Naive thymus-derived CD4-positive, alpha-beta T cell (primary cell): ENCODE measurements at regions not wholly inside any gene's neighbourhood (a gene's known extent, or its start where the extent isn't known, plus 50 kb on each side); places are given as distances from the start of the nearest gene placed in this dataset.
"Not testable (repeated sequence)": the region's sequence is repeated elsewhere in the genome, so short reads cannot be mapped to it uniquely, and the experiment has no call there.

Experiments used
- ATAC-seq: fragments of 150-1000 bp; cut with Tn5 transposase; 2 replicates; pipeline ENCODE4 v1.10.0; 2021; ENCODE audit warnings: mild to moderate bottlenecking, moderate library complexity
- CTCF ChIA-PET: fragments of 350-600 bp; sonication (Branson Sonifier 250); formaldehyde crosslinking; loops from one replicate; lab custom pipeline; 2021; ENCODE audit warnings: antibody characterized with exemption; lab: Charles Lee
- POLR2A ChIA-PET: fragments of 350-600 bp; sonication (Branson Sonifier 250); formaldehyde crosslinking; loops from one replicate; lab custom pipeline; 2021; ENCODE audit warnings: antibody characterized with exemption, inconsistent platforms; lab: Charles Lee
- DNase-seq, 9 donors: peaks; one replicate each; pipeline versions ENCODE4 v3.0.0 to v3.0.0-alpha.2; 2020 to 2022; ENCODE audit warnings: mixed read lengths in 1 of 9
- H3K27ac ChIP-seq: one replicate; pipeline ENCODE4 v1.7.0; 2013; ENCODE audit warnings: mild to moderate bottlenecking, low read depth, low read length, moderate library complexity
- H3K27me3 ChIP-seq, 2 donors: one replicate each; pipeline ENCODE4 v1.7.0; 2013; ENCODE audit warnings: low read length in 2 of 2, mild to moderate bottlenecking in 2 of 2, moderate library complexity in 2 of 2; ENCODE audit not compliant: control insufficient read depth in 2 of 2, insufficient read depth in 2 of 2
- H3K36me3 ChIP-seq, 3 experiments: 1 replicate in 2 of 3; 2 replicates in 1 of 3; pipeline ENCODE4 v1.7.0; 2013; ENCODE audit warnings: low read length in 3 of 3, mild to moderate bottlenecking in 3 of 3, moderate library complexity in 1 of 3; ENCODE audit not compliant: insufficient read depth in 3 of 3, control insufficient read depth in 2 of 3
- H3K4me1 ChIP-seq, 2 donors: one replicate each; pipeline ENCODE4 v1.7.0; 2013; ENCODE audit warnings: low read length in 2 of 2, mild to moderate bottlenecking in 2 of 2, moderate library complexity in 1 of 2; ENCODE audit not compliant: control insufficient read depth in 2 of 2, insufficient read depth in 2 of 2
- H3K4me3 ChIP-seq: 2 replicates; pipeline ENCODE4 v1.7.0; 2013; ENCODE audit warnings: mild to moderate bottlenecking, low read length
- H3K9me3 ChIP-seq, 3 experiments: 1 replicate in 2 of 3; 2 replicates in 1 of 3; pipeline ENCODE4 v1.7.0; 2013; ENCODE audit warnings: low read length in 3 of 3; ENCODE audit not compliant: control insufficient read depth in 2 of 3
- H3K27ac Mint-ChIP-seq, 9 donors: one replicate each; pipeline ENCODE4 v1.8.0; 2020 to 2022; ENCODE audit warnings: mixed read lengths in 9 of 9, mild to moderate bottlenecking in 8 of 9, moderate library complexity in 5 of 9, inconsistent platforms in 2 of 9
- H3K27me3 Mint-ChIP-seq, 5 donors: one replicate each; pipeline ENCODE4 v1.8.0; 2021 to 2022; ENCODE audit warnings: mixed read lengths in 5 of 5, mild to moderate bottlenecking in 1 of 5
- H3K36me3 Mint-ChIP-seq, 5 donors: one replicate each; pipeline ENCODE4 v1.8.0; 2020 to 2022; ENCODE audit warnings: mixed read lengths in 5 of 5, mild to moderate bottlenecking in 3 of 5, inconsistent platforms in 1 of 5
- H3K4me1 Mint-ChIP-seq, 7 donors: one replicate each; pipeline ENCODE4 v1.8.0; 2020 to 2022; ENCODE audit warnings: mixed read lengths in 7 of 7, mild to moderate bottlenecking in 3 of 7, inconsistent platforms in 1 of 7
- H3K4me3 Mint-ChIP-seq, 10 donors: one replicate each; pipeline ENCODE4 v1.8.0; 2020 to 2022; ENCODE audit warnings: mild to moderate bottlenecking in 10 of 10, mixed read lengths in 10 of 10, moderate library complexity in 6 of 10, inconsistent platforms in 2 of 10
- H3K9me3 Mint-ChIP-seq, 11 donors: one replicate each; pipeline ENCODE4 v1.8.0; 2020 to 2022; ENCODE audit warnings: mixed read lengths in 11 of 11, mild to moderate bottlenecking in 4 of 11, inconsistent platforms in 1 of 11, moderate library complexity in 1 of 11
- intact Hi-C, 2 donors: fragments of 100-400 bp; cut with micrococcal nuclease; formaldehyde crosslinking; loops; one replicate each; pipeline ENCODE4 v1.15.1; 2023

DNA sequence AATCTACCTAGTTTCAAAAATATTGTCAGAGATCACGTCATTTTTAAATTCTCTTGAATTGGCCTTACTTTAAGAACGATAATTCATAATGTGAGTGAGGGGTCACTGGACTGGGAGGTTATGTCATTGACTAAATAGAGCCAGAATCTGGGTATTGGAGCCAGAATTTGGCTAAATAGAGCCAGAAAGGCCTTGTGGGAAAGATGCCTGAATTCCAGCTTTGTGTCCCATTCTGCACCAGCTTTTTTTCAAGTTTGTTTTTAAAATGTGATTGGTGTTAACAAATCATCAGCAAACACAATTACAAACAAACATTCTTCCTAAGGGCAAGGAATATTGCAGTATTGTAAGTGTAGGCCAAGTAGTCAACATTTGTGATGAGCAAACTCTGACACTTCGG lies 233.2 kb upstream of the PRKCQ start:
- CTCF ChIA-PET = no interaction called here
- H3K27me3 ChIP-seq = no peaks in the 10 kb centered on the region
- no peak for DNase-seq

DNA sequence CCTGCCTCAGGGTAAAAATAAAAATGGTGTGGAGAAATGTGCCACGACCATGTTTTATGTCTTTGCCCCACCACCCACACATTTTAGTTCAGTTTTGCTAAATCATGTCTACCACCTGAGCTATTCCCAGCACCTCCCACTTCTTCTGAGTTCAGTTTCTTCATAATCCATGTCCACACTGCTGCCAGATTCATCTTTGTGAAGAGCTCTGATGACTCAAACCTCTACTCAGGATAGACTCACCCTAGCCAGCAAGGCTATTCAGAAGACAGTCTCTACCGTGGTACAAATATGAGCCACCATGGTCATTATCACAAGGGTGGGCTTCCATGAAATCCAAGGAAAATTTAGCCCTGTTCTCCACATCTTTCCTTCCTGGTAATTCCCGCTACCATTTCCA lies 231.1 kb upstream of the PRKCQ start:
- peaks cover 0 to 5% (median 0%) of the 10 kb centered on the region in 5 donors for H3K36me3 Mint-ChIP-seq
- H3K4me1 ChIP-seq = no peaks in the 10 kb centered on the region
- H3K27ac ChIP-seq = no peak overlapping the region
- CTCF ChIA-PET = no interaction called here
- intact Hi-C loops = no loop called here
- no peak overlapping the region for H3K4me3 Mint-ChIP-seq
- H3K9me3 Mint-ChIP-seq = peaks cover 0 to 13% (median 2%) of the 10 kb centered on the region in 11 donors
- H3K27me3 Mint-ChIP-seq = peaks cover 31 to 38% (median 36%) of the 10 kb centered on the region in 5 donors
- DNase-seq (no peak), ATAC-seq (no peak)
- H3K4me1 Mint-ChIP-seq = no peaks in the 10 kb centered on the region
- no peak overlapping the region for H3K4me3 ChIP-seq
- POLR2A ChIA-PET = no interaction called here
- H3K27me3 ChIP-seq = no peaks in the 10 kb centered on the region
- H3K9me3 ChIP-seq = no peaks in the 10 kb centered on the region
- H3K36me3 ChIP-seq = no peaks in the 10 kb centered on the region
- no peak overlapping the region for H3K27ac Mint-ChIP-seq

More for the DNA sequence above, 233.2 kb upstream of the PRKCQ start:
- intact Hi-C loops = no loop called here
- POLR2A ChIA-PET = no interaction called here
- no peaks in the 10 kb centered on the region for H3K4me1 ChIP-seq
- no peak overlapping the region for H3K4me3 ChIP-seq
- H3K27ac ChIP-seq = no peak overlapping the region
- H3K9me3 Mint-ChIP-seq = peaks cover 0 to 13% (median 2%) of the 10 kb centered on the region in 11 donors
- H3K27me3 Mint-ChIP-seq = peaks cover 27 to 41% (median 36%) of the 10 kb centered on the region in 5 donors
- H3K4me1 Mint-ChIP-seq = no peaks in the 10 kb centered on the region
- H3K36me3 ChIP-seq = no peaks in the 10 kb centered on the region
- no peak for ATAC-seq
- peaks cover 0 to 5% (median 0%) of the 10 kb centered on the region in 5 donors for H3K36me3 Mint-ChIP-seq
- H3K4me3 Mint-ChIP-seq = no peak overlapping the region
- H3K27ac Mint-ChIP-seq = no peak overlapping the region
- H3K9me3 ChIP-seq = no peaks in the 10 kb centered on the region

DNA sequence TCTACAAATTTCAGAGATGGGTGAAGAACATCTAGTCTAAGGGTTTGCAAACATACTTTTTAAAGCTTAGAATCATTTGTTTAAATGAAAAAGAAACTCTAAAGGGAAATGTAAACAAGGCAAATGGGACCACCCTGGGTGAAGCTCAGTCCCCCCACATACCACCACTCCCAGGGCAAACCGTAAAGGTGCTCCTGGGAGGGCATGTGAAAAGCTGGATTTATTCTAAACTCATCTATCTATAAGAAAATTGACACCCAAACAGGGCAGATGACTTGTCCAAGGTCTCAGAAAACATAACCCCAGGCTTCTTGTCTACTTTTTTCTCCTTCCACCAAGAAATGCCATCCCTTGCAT lies 223.3 kb upstream of the PRKCQ start:
- H3K4me1 Mint-ChIP-seq = peaks cover 0 to 2% (median 0%) of the 10 kb centered on the region in 7 donors
- intact Hi-C loops = no loop called here

DNA sequence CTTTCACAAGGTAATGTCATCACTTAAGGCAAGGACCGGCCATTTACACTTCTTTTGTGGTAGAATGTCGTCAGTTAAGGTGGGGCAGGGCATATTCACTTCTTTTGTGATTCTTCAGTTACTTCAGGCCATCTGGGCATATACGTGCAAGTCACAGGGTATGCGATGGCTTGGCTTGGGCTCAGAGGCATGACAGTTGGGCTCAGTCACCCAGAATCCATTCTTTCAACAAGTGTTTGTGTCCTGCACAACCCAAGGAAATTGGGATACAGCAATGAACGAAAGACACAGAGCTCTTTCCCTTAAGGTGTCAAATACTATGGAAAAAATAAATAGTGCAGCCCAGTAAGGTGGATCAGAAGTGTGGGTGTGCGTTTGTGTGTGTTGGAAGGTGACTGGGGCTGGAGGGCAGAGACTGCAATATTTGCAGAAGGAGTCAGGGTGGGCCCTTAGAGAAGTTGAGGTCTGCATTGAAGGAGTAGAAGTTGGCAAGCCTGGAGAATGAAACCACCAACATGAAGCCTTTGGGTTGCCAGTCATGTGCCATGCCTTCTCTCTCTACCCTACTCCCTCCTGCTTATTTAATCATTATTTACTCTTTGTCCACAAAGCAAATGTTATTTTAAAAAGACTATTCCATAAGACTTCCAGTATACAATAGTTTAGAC lies 222.8 kb upstream of the PRKCQ start:
- H3K4me3 ChIP-seq = no peak overlapping the region
- ATAC-seq (no peak), DNase-seq (no peak)
- H3K4me1 Mint-ChIP-seq = peaks cover 0 to 2% (median 0%) of the 10 kb centered on the region in 7 donors
- H3K27ac ChIP-seq = no peak overlapping the region
- no peaks in the 10 kb centered on the region for H3K36me3 ChIP-seq
- no peaks in the 10 kb centered on the region for H3K4me1 ChIP-seq
- peaks cover 5 to 14% (median 12%) of the 10 kb centered on the region in 5 donors for H3K27me3 Mint-ChIP-seq
- H3K27ac Mint-ChIP-seq = no peak overlapping the region
- POLR2A ChIA-PET = no interaction called here
- no peaks in the 10 kb centered on the region for H3K9me3 ChIP-seq
- H3K4me3 Mint-ChIP-seq = no peak overlapping the region
- no peaks in the 10 kb centered on the region for H3K36me3 Mint-ChIP-seq
- intact Hi-C loops = no loop called here
- CTCF ChIA-PET = no interaction called here
- no peaks in the 10 kb centered on the region for H3K27me3 ChIP-seq
- H3K9me3 Mint-ChIP-seq = peaks cover 0 to 7% (median 0%) of the 10 kb centered on the region in 11 donors

More for the DNA sequence above, 223.3 kb upstream of the PRKCQ start:
- Histone ChIP-seq H3K27ac (no peak overlapping the region), H3K4me1 (no peaks in the 10 kb centered on the region), H3K27me3 (no peaks in the 10 kb centered on the region), H3K9me3 (no peaks in the 10 kb centered on the region), H3K4me3 (no peak overlapping the region), H3K36me3 (no peaks in the 10 kb centered on the region)
- ChIA-PET CTCF (no interaction called here), POLR2A (no interaction called here)
- Mint-ChIP-seq H3K27ac (no peak overlapping the region), H3K36me3 (no peaks in the 10 kb centered on the region), H3K4me3 (no peak overlapping the region), H3K9me3 (peaks cover 0 to 7% (median 0%) of the 10 kb centered on the region in 11 donors), H3K27me3 (peaks cover 5 to 14% (median 12%) of the 10 kb centered on the region in 5 donors)
- DNase-seq = no peak
- no peak for ATAC-seq

DNA sequence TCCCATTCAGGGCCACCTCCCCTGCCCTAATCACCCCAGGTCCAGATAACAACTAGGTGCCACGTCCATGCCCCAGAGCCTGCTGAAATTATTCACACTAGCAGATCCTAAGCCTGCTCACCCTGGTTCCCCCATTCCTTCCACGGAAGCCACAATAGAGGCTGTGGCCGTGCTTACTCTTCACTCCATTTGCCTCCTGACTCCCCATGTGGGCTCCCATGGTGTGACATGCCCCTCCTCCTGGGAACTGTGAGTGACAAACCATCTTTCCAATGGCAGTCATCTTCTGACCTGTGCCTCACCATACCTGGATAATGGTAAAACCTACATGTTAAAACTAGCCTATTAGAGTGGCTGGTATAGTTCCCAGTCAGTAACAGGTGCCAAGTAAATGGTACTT lies 216.2 kb upstream of the PRKCQ start:
- POLR2A ChIA-PET = no interaction called here
- Mint-ChIP-seq H3K27me3 (peaks cover 2 to 20% (median 8%) of the 10 kb centered on the region in 5 donors), H3K4me3 (no peak overlapping the region), H3K9me3 (no peaks in the 10 kb centered on the region), H3K27ac (no peak overlapping the region), H3K4me1 (no peaks in the 10 kb centered on the region), H3K36me3 (no peaks in the 10 kb centered on the region)
- intact Hi-C loops = no loop called here
- no peak overlapping the region for H3K4me3 ChIP-seq
- no peaks in the 10 kb centered on the region for H3K4me1 ChIP-seq
- CTCF ChIA-PET = no interaction called here
- no peaks in the 10 kb centered on the region for H3K9me3 ChIP-seq
- DNase-seq (no peak), ATAC-seq (no peak)
- H3K36me3 ChIP-seq = no peaks in the 10 kb centered on the region
- H3K27ac ChIP-seq = no peak overlapping the region
- H3K27me3 ChIP-seq = no peaks in the 10 kb centered on the region

DNA sequence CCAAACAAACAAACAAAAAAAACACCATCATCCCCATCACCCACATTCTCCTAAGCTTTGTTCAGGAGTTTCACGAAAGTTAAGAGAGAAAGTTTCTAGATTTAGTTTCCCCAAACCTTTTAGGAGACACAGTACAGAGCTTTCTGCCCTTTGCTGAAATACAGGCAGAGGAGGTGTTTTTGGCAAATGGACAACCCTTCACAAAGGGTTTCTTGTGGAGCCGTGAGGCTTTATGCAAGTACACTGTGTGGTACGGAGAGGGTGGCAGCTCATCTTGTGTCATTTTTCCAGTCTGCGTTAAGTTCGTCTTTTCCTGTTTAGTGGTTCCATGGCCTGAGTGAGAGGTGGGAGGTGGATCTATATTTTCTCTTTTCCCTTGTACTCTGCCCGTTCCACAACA lies 215.5 kb upstream of the PRKCQ start:
- intact Hi-C loops = no loop called here
- H3K9me3 ChIP-seq = no peaks in the 10 kb centered on the region
- no peak overlapping the region for H3K27ac ChIP-seq
- DNase-seq (no peak), ATAC-seq (no peak)
- H3K27me3 ChIP-seq = no peaks in the 10 kb centered on the region
- Mint-ChIP-seq H3K4me3 (no peak overlapping the region), H3K4me1 (no peaks in the 10 kb centered on the region), H3K27me3 (peaks cover 0 to 21% (median 11%) of the 10 kb centered on the region in 5 donors), H3K36me3 (no peaks in the 10 kb centered on the region), H3K9me3 (no peaks in the 10 kb centered on the region), H3K27ac (no peak overlapping the region)
- H3K36me3 ChIP-seq = no peaks in the 10 kb centered on the region
- H3K4me1 ChIP-seq = no peaks in the 10 kb centered on the region
- POLR2A ChIA-PET = no interaction called here
- H3K4me3 ChIP-seq = no peak overlapping the region
- CTCF ChIA-PET = no interaction called here

DNA sequence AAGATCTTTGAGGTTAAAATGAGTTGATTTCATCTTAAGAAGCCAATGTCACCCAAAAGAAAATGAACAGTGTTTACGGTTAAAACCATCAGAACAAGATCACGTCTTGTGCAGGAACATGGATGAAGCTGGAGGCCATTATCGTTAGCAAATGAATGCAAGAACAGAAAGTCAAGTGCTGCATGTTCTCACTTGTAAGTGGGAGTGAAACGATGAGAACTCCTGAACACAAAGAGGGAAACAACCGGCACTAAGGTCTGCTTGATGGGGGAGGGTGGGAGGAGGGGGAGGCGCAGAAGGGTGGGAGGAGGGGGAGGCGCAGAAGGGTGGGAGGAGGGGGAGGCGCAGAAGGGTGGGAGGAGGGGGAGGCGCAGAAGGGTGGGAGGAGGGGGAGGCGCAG lies 214.8 kb upstream of the PRKCQ start:
- CTCF ChIA-PET = not testable (repeated sequence)

More for the DNA sequence above, 214.8 kb upstream of the PRKCQ start:
- H3K4me1 Mint-ChIP-seq, H3K36me3 ChIP-seq, H3K27ac ChIP-seq, H3K4me3 ChIP-seq, ATAC-seq, H3K4me3 Mint-ChIP-seq, H3K27me3 ChIP-seq, DNase-seq, H3K27ac Mint-ChIP-seq, H3K9me3 Mint-ChIP-seq, H3K36me3 Mint-ChIP-seq, intact Hi-C loops, H3K9me3 ChIP-seq, H3K4me1 ChIP-seq: not testable (repeated sequence)
- POLR2A ChIA-PET = interaction anchor here (0.6 kb wide), 1 partner anchor 1584 kb away, joined by 3 read pairs; no protein-coding TSS in a partner anchor
- peaks cover 0 to 23% (median 13%) of the 10 kb centered on the region in 5 donors for H3K27me3 Mint-ChIP-seq
